Neural cell (in vitro differentiated cells): ENCODE measurements at regions not wholly inside any gene's neighbourhood (a gene's known extent, or its start where the extent isn't known, plus 50 kb on each side); places are given as distances from the start of the nearest gene placed in this dataset.

ENCODE experiments used
- H2AFZ ChIP-seq: fragments of 200-600, 300-800 bp; sonication (generic), shearing (Covaris generic); 2 replicates; pipeline ENCODE4 v1.6.0; 2014; ENCODE audit warnings: low read depth, mild to moderate bottlenecking, antibody characterized with exemption, low read length, moderate library complexity
- H3F3A ChIP-seq: fragments of 200-600 bp; shearing (Covaris generic); 2 replicates; pipeline ENCODE4 v1.6.1; 2016; ENCODE audit warnings: mild to moderate bottlenecking, moderate library complexity, mixed read lengths, antibody characterized with exemption, low read length; ENCODE audit not compliant: insufficient read depth, poor library complexity, severe bottlenecking
- H3K27ac ChIP-seq: fragments of 200-600, 300-800 bp; sonication (generic), shearing (Covaris generic); 2 replicates; pipeline ENCODE4 v1.5.1; 2014; ENCODE audit warnings: mild to moderate bottlenecking, low read length, moderate library complexity
- H3K27me3 ChIP-seq: fragments of 300-800, 200-600 bp; sonication (generic), shearing (Covaris generic); 2 replicates; pipeline ENCODE4 v1.6.0; 2014; ENCODE audit warnings: mild to moderate bottlenecking, low read depth, low read length, moderate library complexity; ENCODE audit not compliant: insufficient read depth
- H3K36me3 ChIP-seq: fragments of 300-800, 200-600 bp; sonication (generic), shearing (Covaris generic); 2 replicates; pipeline ENCODE4 v1.5.1; 2014; ENCODE audit warnings: mild to moderate bottlenecking, antibody characterized with exemption, low read length, moderate library complexity; ENCODE audit not compliant: insufficient read depth
- H3K4me2 ChIP-seq: fragments of 300-800, 200-600 bp; sonication (generic), shearing (Covaris generic); 2 replicates; pipeline ENCODE4 v1.6.0; 2014; ENCODE audit warnings: mild to moderate bottlenecking, low read length
- H3K4me3 ChIP-seq: fragments of 300-800, 200-600 bp; sonication (generic), shearing (Covaris generic); 2 replicates; pipeline ENCODE4 v1.5.1; 2014; ENCODE audit warnings: mild to moderate bottlenecking, low read length, moderate library complexity
- H3K79me2 ChIP-seq: fragments of 200-600 bp; shearing (Covaris generic); replicated peaks from 2 replicates; pipeline ENCODE4 v1.6.0; 2014; ENCODE audit warnings: mild to moderate bottlenecking, low read length, moderate library complexity; ENCODE audit not compliant: insufficient read depth
- H3K9ac ChIP-seq: fragments of 300-800, 200-600 bp; sonication (generic), shearing (Covaris generic); 2 replicates; pipeline ENCODE4 v1.6.1; 2016; ENCODE audit warnings: mild to moderate bottlenecking, low read length, mixed read lengths
- H3K9me2 ChIP-seq: fragments of 200-600 bp; shearing (Covaris generic); 2 replicates; pipeline ENCODE4 v1.6.1; 2016; ENCODE audit warnings: mild to moderate bottlenecking, low read length, mixed read lengths; ENCODE audit not compliant: insufficient read depth
- H3K9me3 ChIP-seq: fragments of 200-600, 300-800 bp; sonication (generic), shearing (Covaris generic); 2 replicates; pipeline ENCODE4 v1.6.1; 2016; ENCODE audit warnings: mild to moderate bottlenecking, mixed run types, low read length, moderate library complexity, mixed read lengths
- H4K20me1 ChIP-seq: fragments of 200-600 bp; shearing (Covaris generic); 2 replicates; pipeline ENCODE4 v1.6.1; 2016; ENCODE audit warnings: mild to moderate bottlenecking, mixed run types; ENCODE audit not compliant: insufficient read depth
- EP300 ChIP-seq: fragments of 450-650 bp; conservative IDR thresholded peaks from 2 replicates; pipeline ENCODE4 v1.6.1; 2014; ENCODE audit warnings: antibody characterized with exemption, mild to moderate bottlenecking, moderate library complexity; ENCODE audit not compliant: poor library complexity, severe bottlenecking
- EZH2 ChIP-seq: fragments of 200-600, 300-800 bp; shearing (Covaris generic), sonication (generic); IDR thresholded peaks from 2 replicates; pipeline ENCODE4 v1.6.1; 2014; ENCODE audit warnings: antibody characterized with exemption, low read length, borderline replicate concordance, mild to moderate bottlenecking; ENCODE audit not compliant: insufficient read depth, poor library complexity, severe bottlenecking
- MXI1 ChIP-seq: fragments of 450-650 bp; conservative IDR thresholded peaks from 2 replicates; pipeline ENCODE4 v1.6.1; 2014; ENCODE audit warnings: antibody characterized with exemption, mild to moderate bottlenecking; ENCODE audit not compliant: poor library complexity, severe bottlenecking
- POLR2AphosphoS5 ChIP-seq: IDR thresholded peaks from 2 replicates; pipeline ENCODE4 v1.6.1; 2012
- RAD21 ChIP-seq: fragments of 450-650 bp; conservative IDR thresholded peaks from 2 replicates; pipeline ENCODE4 v1.6.1; 2014; ENCODE audit warnings: antibody characterized with exemption, mild to moderate bottlenecking, moderate library complexity
- SMC3 ChIP-seq: fragments of 450-650 bp; conservative IDR thresholded peaks from 2 replicates; pipeline ENCODE4 v1.6.1; 2014; ENCODE audit warnings: antibody characterized with exemption, mild to moderate bottlenecking, moderate library complexity; ENCODE audit not compliant: poor library complexity
- TAF1 ChIP-seq: IDR thresholded peaks from 2 replicates; pipeline ENCODE4 v1.6.1; 2012; ENCODE audit warnings: low read depth
- TF ChIP-seq, protein P1 (sequence below): IDR thresholded peaks from 2 replicates; pipeline ENCODE4 v1.6.1; 2012; ENCODE audit warnings: borderline replicate concordance
- TF ChIP-seq, protein P2 (sequence below): fragments of 450-650 bp; IDR thresholded peaks from 2 replicates; pipeline ENCODE4 v1.5.1; 2014; ENCODE audit warnings: antibody characterized with exemption, mild to moderate bottlenecking, moderate library complexity; ENCODE audit not compliant: poor library complexity, severe bottlenecking

DNA sequence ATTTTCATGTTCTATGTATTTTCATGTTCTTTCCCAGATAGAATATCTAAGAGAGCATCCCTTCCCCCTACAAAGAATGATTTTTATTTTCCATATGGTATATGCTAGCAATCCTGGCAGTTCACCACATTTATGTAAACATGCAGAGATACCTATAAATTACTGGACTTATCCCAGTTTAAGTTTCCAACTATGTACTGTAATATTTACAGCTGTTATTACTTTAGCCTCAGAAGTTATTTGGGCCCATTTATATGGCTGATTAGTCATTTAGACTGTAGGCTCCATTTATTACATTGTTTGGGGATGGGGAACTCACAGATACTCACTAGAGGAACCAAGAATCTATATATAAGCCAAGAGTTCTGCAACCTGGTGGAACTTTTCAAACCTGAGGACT, 84.8 kb upstream of the WARS2 start:
- Histone ChIP-seq H3K4me2 (no peak overlapping the region), H3F3A (no peaks in the 10 kb centered on the region), H3K27me3 (no peaks in the 10 kb centered on the region), H4K20me1 (no peaks in the 10 kb centered on the region), H3K4me3 (no peak overlapping the region), H3K9me3 (no peaks in the 10 kb centered on the region), H3K27ac (no peak overlapping the region), H2AFZ (no peak overlapping the region), H3K79me2 (no peaks in the 10 kb centered on the region), H3K36me3 (no peaks in the 10 kb centered on the region), H3K9ac (no peak overlapping the region), H3K9me2 (no peaks in the 10 kb centered on the region)
- TF ChIP-seq RAD21: no peak
- TF ChIP-seq, protein P1, sequence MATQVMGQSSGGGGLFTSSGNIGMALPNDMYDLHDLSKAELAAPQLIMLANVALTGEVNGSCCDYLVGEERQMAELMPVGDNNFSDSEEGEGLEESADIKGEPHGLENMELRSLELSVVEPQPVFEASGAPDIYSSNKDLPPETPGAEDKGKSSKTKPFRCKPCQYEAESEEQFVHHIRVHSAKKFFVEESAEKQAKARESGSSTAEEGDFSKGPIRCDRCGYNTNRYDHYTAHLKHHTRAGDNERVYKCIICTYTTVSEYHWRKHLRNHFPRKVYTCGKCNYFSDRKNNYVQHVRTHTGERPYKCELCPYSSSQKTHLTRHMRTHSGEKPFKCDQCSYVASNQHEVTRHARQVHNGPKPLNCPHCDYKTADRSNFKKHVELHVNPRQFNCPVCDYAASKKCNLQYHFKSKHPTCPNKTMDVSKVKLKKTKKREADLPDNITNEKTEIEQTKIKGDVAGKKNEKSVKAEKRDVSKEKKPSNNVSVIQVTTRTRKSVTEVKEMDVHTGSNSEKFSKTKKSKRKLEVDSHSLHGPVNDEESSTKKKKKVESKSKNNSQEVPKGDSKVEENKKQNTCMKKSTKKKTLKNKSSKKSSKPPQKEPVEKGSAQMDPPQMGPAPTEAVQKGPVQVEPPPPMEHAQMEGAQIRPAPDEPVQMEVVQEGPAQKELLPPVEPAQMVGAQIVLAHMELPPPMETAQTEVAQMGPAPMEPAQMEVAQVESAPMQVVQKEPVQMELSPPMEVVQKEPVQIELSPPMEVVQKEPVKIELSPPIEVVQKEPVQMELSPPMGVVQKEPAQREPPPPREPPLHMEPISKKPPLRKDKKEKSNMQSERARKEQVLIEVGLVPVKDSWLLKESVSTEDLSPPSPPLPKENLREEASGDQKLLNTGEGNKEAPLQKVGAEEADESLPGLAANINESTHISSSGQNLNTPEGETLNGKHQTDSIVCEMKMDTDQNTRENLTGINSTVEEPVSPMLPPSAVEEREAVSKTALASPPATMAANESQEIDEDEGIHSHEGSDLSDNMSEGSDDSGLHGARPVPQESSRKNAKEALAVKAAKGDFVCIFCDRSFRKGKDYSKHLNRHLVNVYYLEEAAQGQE: no peak
- no peak for TF ChIP-seq SMC3
- no peak for TF ChIP-seq POLR2AphosphoS5
- TF ChIP-seq, protein P2, sequence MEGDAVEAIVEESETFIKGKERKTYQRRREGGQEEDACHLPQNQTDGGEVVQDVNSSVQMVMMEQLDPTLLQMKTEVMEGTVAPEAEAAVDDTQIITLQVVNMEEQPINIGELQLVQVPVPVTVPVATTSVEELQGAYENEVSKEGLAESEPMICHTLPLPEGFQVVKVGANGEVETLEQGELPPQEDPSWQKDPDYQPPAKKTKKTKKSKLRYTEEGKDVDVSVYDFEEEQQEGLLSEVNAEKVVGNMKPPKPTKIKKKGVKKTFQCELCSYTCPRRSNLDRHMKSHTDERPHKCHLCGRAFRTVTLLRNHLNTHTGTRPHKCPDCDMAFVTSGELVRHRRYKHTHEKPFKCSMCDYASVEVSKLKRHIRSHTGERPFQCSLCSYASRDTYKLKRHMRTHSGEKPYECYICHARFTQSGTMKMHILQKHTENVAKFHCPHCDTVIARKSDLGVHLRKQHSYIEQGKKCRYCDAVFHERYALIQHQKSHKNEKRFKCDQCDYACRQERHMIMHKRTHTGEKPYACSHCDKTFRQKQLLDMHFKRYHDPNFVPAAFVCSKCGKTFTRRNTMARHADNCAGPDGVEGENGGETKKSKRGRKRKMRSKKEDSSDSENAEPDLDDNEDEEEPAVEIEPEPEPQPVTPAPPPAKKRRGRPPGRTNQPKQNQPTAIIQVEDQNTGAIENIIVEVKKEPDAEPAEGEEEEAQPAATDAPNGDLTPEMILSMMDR: no peak
- TF ChIP-seq EP300: no peak
- TF ChIP-seq MXI1: no peak
- no peak for TF ChIP-seq EZH2

DNA sequence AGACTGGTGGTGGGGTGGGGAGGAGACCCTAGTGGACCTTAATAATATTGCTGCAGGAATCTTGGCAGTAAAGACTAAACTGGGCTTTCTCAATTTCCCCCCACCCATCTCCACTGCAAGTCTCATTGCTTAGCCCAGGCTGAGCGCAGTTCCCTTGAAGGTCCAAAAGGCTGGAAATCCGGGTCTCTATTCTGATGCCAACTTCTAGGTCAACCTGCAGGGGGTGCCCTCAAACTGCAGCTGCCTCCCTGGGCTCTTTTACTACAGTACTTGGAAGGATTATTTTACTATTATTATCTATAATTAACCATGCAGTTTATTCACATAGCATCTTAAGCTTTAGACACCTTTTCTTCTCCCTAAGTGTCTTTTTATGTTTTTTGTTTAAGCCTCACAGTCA, 85.4 kb upstream of the WARS2 start:
- H3K36me3 ChIP-seq: no peaks in the 10 kb centered on the region
- H3K27ac ChIP-seq: no peak overlapping the region
- H3K79me2 ChIP-seq: no peaks in the 10 kb centered on the region
- no peaks in the 10 kb centered on the region for H3K27me3 ChIP-seq
- H3K9me2 ChIP-seq: no peaks in the 10 kb centered on the region
- H4K20me1 ChIP-seq: no peaks in the 10 kb centered on the region
- H3K9me3 ChIP-seq: no peaks in the 10 kb centered on the region
- TF ChIP-seq SMC3: no peak
- TF ChIP-seq EZH2: no peak
- TF ChIP-seq MXI1: no peak
- no peak for TF ChIP-seq EP300
- TF ChIP-seq, protein P1: no peak
- no peak for TF ChIP-seq POLR2AphosphoS5
- no peak for TF ChIP-seq RAD21
- TF ChIP-seq TAF1: no peak
- no peak overlapping the region for H3K4me3 ChIP-seq
- no peaks in the 10 kb centered on the region for H3F3A ChIP-seq
- no peak overlapping the region for H2AFZ ChIP-seq
- no peak overlapping the region for H3K4me2 ChIP-seq
- H3K9ac ChIP-seq: no peak overlapping the region
